Mesenchymal stem cell (in vitro differentiated cells and primary cell): ENCODE measurements at regions not wholly inside any gene's neighbourhood (a gene's known extent, or its start where the extent isn't known, plus 50 kb on each side); places are given as distances from the start of the nearest gene placed in this dataset.

Experiments used
- DNase-seq: peaks from one replicate; pipeline ENCODE4 v3.0.0-alpha.2; 2013
- H2AFZ ChIP-seq: one replicate; pipeline ENCODE4 v1.6.1; 2013; ENCODE audit warnings: low read depth, mild to moderate bottlenecking, control low read depth, inconsistent platforms, low read length, moderate library complexity
- H2AK5ac ChIP-seq: 2 replicates; pipeline ENCODE4 v1.6.1; 2013; ENCODE audit warnings: low read length, moderate library complexity, mild to moderate bottlenecking, inconsistent platforms; ENCODE audit not compliant: severe bottlenecking
- H2BK120ac ChIP-seq: one replicate; pipeline ENCODE4 v1.6.1; 2013; ENCODE audit warnings: low read depth, mild to moderate bottlenecking, inconsistent platforms, low read length, moderate library complexity
- H2BK12ac ChIP-seq, 2 experiments: one replicate each; pipeline ENCODE4 v1.6.1; 2013; ENCODE audit warnings: inconsistent platforms in 2 of 2, low read length in 2 of 2, mild to moderate bottlenecking in 2 of 2, moderate library complexity in 2 of 2, control low read depth in 1 of 2
- H2BK15ac ChIP-seq: one replicate; pipeline ENCODE4 v1.6.1; 2013; ENCODE audit warnings: mild to moderate bottlenecking, low read depth, inconsistent platforms; ENCODE audit not compliant: poor library complexity, severe bottlenecking
- H2BK5ac ChIP-seq: 2 replicates; pipeline ENCODE4 v1.6.1; 2013; ENCODE audit warnings: low read depth, mild to moderate bottlenecking, low read length, control low read depth, inconsistent platforms; ENCODE audit not compliant: poor library complexity, severe bottlenecking
- H3K14ac ChIP-seq, 2 experiments: one replicate each; pipeline ENCODE4 v1.6.1; 2013; ENCODE audit warnings: inconsistent platforms in 2 of 2, low read length in 2 of 2, control low read depth in 1 of 2, mild to moderate bottlenecking in 1 of 2, moderate library complexity in 1 of 2
- H3K18ac ChIP-seq, 2 experiments: one replicate each; pipeline ENCODE4 v1.6.1; 2013; ENCODE audit warnings: inconsistent platforms in 2 of 2, low read length in 2 of 2, control low read depth in 1 of 2, low read depth in 1 of 2, mild to moderate bottlenecking in 1 of 2
- H3K23ac ChIP-seq, 2 experiments: one replicate each; pipeline ENCODE4 v1.6.1; 2013; ENCODE audit warnings: inconsistent platforms in 2 of 2, low read length in 2 of 2, mild to moderate bottlenecking in 2 of 2, moderate library complexity in 2 of 2, control low read depth in 1 of 2
- H3K27ac ChIP-seq: 2 replicates; pipeline ENCODE4 v1.5.1; 2013; ENCODE audit warnings: mild to moderate bottlenecking, moderate library complexity, low read length, control low read depth, inconsistent platforms; ENCODE audit not compliant: poor library complexity, severe bottlenecking
- H3K27me3 ChIP-seq, 2 experiments: 2 replicates each; pipeline versions ENCODE4 v1.6.1 to v1.7.0; 2013; ENCODE audit warnings: low read length in 2 of 2, mild to moderate bottlenecking in 2 of 2, moderate library complexity in 2 of 2, control low read depth in 1 of 2, inconsistent platforms in 1 of 2; ENCODE audit not compliant: control insufficient read depth in 1 of 2, insufficient read depth in 1 of 2
- H3K36me3 ChIP-seq, 2 experiments: 2 replicates each; pipeline versions ENCODE4 v1.6.1 to v1.7.0; 2013; ENCODE audit warnings: low read length in 2 of 2, control low read depth in 1 of 2, inconsistent platforms in 1 of 2, low read depth in 1 of 2, mild to moderate bottlenecking in 1 of 2; ENCODE audit not compliant: insufficient read depth in 2 of 2, control insufficient read depth in 1 of 2
- H3K4ac ChIP-seq, 2 experiments: one replicate each; pipeline ENCODE4 v1.6.1; 2013; ENCODE audit warnings: inconsistent platforms in 2 of 2, low read length in 2 of 2, mild to moderate bottlenecking in 2 of 2, moderate library complexity in 2 of 2, control low read depth in 1 of 2, low read depth in 1 of 2
- H3K4me1 ChIP-seq: 2 replicates; pipeline ENCODE4 v1.6.1; 2013; ENCODE audit warnings: low read depth, low read length, control low read depth; ENCODE audit not compliant: control insufficient read depth, insufficient read depth
- H3K4me2 ChIP-seq: 2 replicates; pipeline ENCODE4 v1.6.1; 2013; ENCODE audit warnings: low read length, mild to moderate bottlenecking, inconsistent platforms; ENCODE audit not compliant: poor library complexity, severe bottlenecking
- H3K4me3 ChIP-seq, 2 experiments: 2 replicates each; pipeline versions ENCODE4 v1.5.1 to v1.7.0; 2013; ENCODE audit warnings: low read length in 2 of 2, mild to moderate bottlenecking in 2 of 2, control low read depth in 1 of 2, low read depth in 1 of 2; ENCODE audit not compliant: insufficient read depth in 1 of 2
- H3K79me1 ChIP-seq: replicated peaks from 2 replicates; pipeline ENCODE4 v1.6.1; 2013; ENCODE audit warnings: mild to moderate bottlenecking, control low read depth, low read length, inconsistent platforms; ENCODE audit not compliant: poor library complexity, severe bottlenecking
- H3K9ac ChIP-seq: 2 replicates; pipeline ENCODE4 v1.7.0; 2013; ENCODE audit warnings: mild to moderate bottlenecking, low read length, moderate library complexity
- H3K9me3 ChIP-seq: 2 replicates; pipeline ENCODE4 v1.7.0; 2013; ENCODE audit warnings: mild to moderate bottlenecking, low read length; ENCODE audit not compliant: control insufficient read depth
- H4K8ac ChIP-seq: one replicate; pipeline ENCODE4 v1.6.1; 2013; ENCODE audit warnings: inconsistent platforms, mild to moderate bottlenecking, low read length, moderate library complexity
- H4K91ac ChIP-seq: one replicate; pipeline ENCODE4 v1.6.1; 2013; ENCODE audit warnings: mild to moderate bottlenecking, low read length, inconsistent platforms
- WGBS: methylation state at CpG from one replicate; pipeline ENCODE4 v1.1.7; 2013; ENCODE audit warnings: mixed read lengths; 5-methylcytosine and 5-hydroxymethylcytosine counted together

- Histone ChIP-seq H4K91ac (no peak overlapping the region), H2BK120ac (no peak overlapping the region), H3K14ac (no peak overlapping the region), H3K23ac (no peak overlapping the region), H3K36me3 (no peaks in the 10 kb centered on the region), H3K9me3 (peaks cover 20% of the 10 kb centered on the region), H2BK12ac (no peak overlapping the region), H3K27me3 (peaks cover 0 to 64% of the 10 kb centered on the region in 2 experiments), H3K4ac (no peak overlapping the region), H3K4me1 (peaks cover 5% of the 10 kb centered on the region), H2AFZ (no peak overlapping the region), H3K27ac (peak overlapping the region; percentile 92), H2BK15ac (no peak overlapping the region), H4K8ac (no peak overlapping the region), H3K9ac (peak overlapping the region; percentile 23), H3K79me1 (no peaks in the 10 kb centered on the region), H2AK5ac (no peak overlapping the region), H3K4me2 (peak overlapping the region; percentile 58), H3K18ac (no peak overlapping the region), H3K4me3 (no peak overlapping the region), H2BK5ac (peak overlapping the region; percentile 73)
- 50% methylated on average over 12 of the region's 12 CpGs for WGBS
- peak; percentile 52 for DNase-seq
Observed at GRCh38 chrX:40402831-40403533, 177.8 kb upstream of the ATP6AP2 start.

GRCh38 chrX:40395102-40395501 lies 185.7 kb upstream of the ATP6AP2 start:
- DNase-seq = no peak
- Histone ChIP-seq H2AFZ (no peak overlapping the region), H4K8ac (no peak overlapping the region), H3K14ac (no peak overlapping the region), H3K27me3 (peaks cover 0 to 52% of the 10 kb centered on the region in 2 experiments), H3K79me1 (no peaks in the 10 kb centered on the region), H3K4ac (no peak overlapping the region), H3K9me3 (peaks cover 17% of the 10 kb centered on the region), H2BK12ac (no peak overlapping the region), H3K27ac (no peak overlapping the region), H3K23ac (no peak overlapping the region), H3K9ac (no peak overlapping the region), H3K4me1 (no peaks in the 10 kb centered on the region), H4K91ac (no peak overlapping the region), H3K36me3 (no peaks in the 10 kb centered on the region), H2BK5ac (no peak overlapping the region), H2BK120ac (no peak overlapping the region), H2BK15ac (no peak overlapping the region), H2AK5ac (no peak overlapping the region), H3K18ac (no peak overlapping the region), H3K4me3 (no peak overlapping the region), H3K4me2 (no peak overlapping the region)
- WGBS = 91% methylated on average over 2 of the region's 2 CpGs

GRCh38 chrX:40394302-40394701 lies 186.5 kb upstream of the ATP6AP2 start:
- Histone ChIP-seq H3K14ac (no peak overlapping the region), H3K4ac (no peak overlapping the region), H3K36me3 (no peaks in the 10 kb centered on the region), H2BK12ac (no peak overlapping the region), H2BK5ac (no peak overlapping the region), H2BK15ac (no peak overlapping the region), H3K23ac (no peak overlapping the region), H2AFZ (no peak overlapping the region), H2AK5ac (no peak overlapping the region), H3K79me1 (no peaks in the 10 kb centered on the region), H3K4me3 (no peak overlapping the region), H3K4me2 (no peak overlapping the region), H2BK120ac (no peak overlapping the region), H3K4me1 (no peaks in the 10 kb centered on the region), H3K9me3 (peaks cover 17% of the 10 kb centered on the region), H3K27me3 (peaks cover 0 to 56% of the 10 kb centered on the region in 2 experiments), H4K91ac (no peak overlapping the region), H3K18ac (no peak overlapping the region), H4K8ac (no peak overlapping the region), H3K27ac (no peak overlapping the region), H3K9ac (no peak overlapping the region)
- 95% methylated on average over 5 of the region's 5 CpGs for WGBS
- no peak for DNase-seq

- H3K4me3 ChIP-seq = no peak overlapping the region
- no peak overlapping the region for H2BK5ac ChIP-seq
- no peak overlapping the region for H2AK5ac ChIP-seq
- H2AFZ ChIP-seq = no peak overlapping the region
- H3K9me3 ChIP-seq = peaks cover 5% of the 10 kb centered on the region
- no peak overlapping the region for H2BK15ac ChIP-seq
- H3K4ac ChIP-seq = no peak overlapping the region
- no peak overlapping the region for H4K91ac ChIP-seq
- no peak overlapping the region for H3K18ac ChIP-seq
- no peaks in the 10 kb centered on the region for H3K36me3 ChIP-seq
- DNase-seq = no peak
- 100% methylated on average over 2 of the region's 2 CpGs for WGBS
- no peaks in the 10 kb centered on the region for H3K79me1 ChIP-seq
- no peak overlapping the region for H3K4me2 ChIP-seq
- no peaks in the 10 kb centered on the region for H3K4me1 ChIP-seq
- H3K27ac ChIP-seq = no peak overlapping the region
- peaks cover 0 to 48% of the 10 kb centered on the region in 2 experiments for H3K27me3 ChIP-seq
- H3K23ac ChIP-seq = no peak overlapping the region
- H3K14ac ChIP-seq = no peak overlapping the region
- no peak overlapping the region for H3K9ac ChIP-seq
- H2BK12ac ChIP-seq = no peak overlapping the region
- no peak overlapping the region for H2BK120ac ChIP-seq
- no peak overlapping the region for H4K8ac ChIP-seq
Observed at GRCh38 chrX:40392599-40392998, 188.2 kb upstream of the ATP6AP2 start.
